ENCODE measurements at regions not wholly inside any gene's neighbourhood (a gene's known extent, or its start where the extent isn't known, plus 50 kb on each side); places are given as distances from the start of the nearest gene placed in this dataset.

GRCh38 chr14:95419569-95419968 is 96.9 kb downstream of the SYNE3 start:
- TF ChIP-seq NFYB (IDR thresholded peaks at IDR 0.05; ENCODE audit: insufficient read depth, low read depth, low read length) = no peak
- TF ChIP-seq CHD2 (IDR thresholded peaks at IDR 0.05; ENCODE audit: borderline replicate concordance, low read depth, low read length) = no peak
- no peak for TF ChIP-seq MEF2A (IDR thresholded peaks at IDR 0.05; ENCODE audit: insufficient read depth, low read depth, low read length)
- no peak for TF ChIP-seq POLR2A (IDR thresholded peaks at IDR 0.05; ENCODE audit: low read depth, low read length)
- no peak for TF ChIP-seq SIN3A (IDR thresholded peaks at IDR 0.05; ENCODE audit: low read depth, low read length)
- TF ChIP-seq CTCF (IDR thresholded peaks at IDR 0.05 in 2 of 3, conservative IDR thresholded peaks at IDR 0.05 in 1 of 3; ENCODE audit: control insufficient read depth in 2 of 3, extremely low read depth in 1 of 3, insufficient read depth in 1 of 3, low read depth in 3 of 3, low read length in 3 of 3) = no peak
- TF ChIP-seq, protein P1, sequence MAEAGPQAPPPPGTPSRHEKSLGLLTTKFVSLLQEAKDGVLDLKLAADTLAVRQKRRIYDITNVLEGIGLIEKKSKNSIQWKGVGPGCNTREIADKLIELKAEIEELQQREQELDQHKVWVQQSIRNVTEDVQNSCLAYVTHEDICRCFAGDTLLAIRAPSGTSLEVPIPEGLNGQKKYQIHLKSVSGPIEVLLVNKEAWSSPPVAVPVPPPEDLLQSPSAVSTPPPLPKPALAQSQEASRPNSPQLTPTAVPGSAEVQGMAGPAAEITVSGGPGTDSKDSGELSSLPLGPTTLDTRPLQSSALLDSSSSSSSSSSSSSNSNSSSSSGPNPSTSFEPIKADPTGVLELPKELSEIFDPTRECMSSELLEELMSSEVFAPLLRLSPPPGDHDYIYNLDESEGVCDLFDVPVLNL (IDR thresholded peaks at IDR 0.05; ENCODE audit: low read depth, low read length) = no peak
- no peak for TF ChIP-seq RBBP5 (conservative IDR thresholded peaks at IDR 0.05)
- no peak for TF ChIP-seq POLR2AphosphoS5 (IDR thresholded peaks at IDR 0.05; ENCODE audit: low read length)

Data from GM12878 (cell line).